ENCODE measurements at regions not wholly inside any gene's neighbourhood (a gene's known extent, or its start where the extent isn't known, plus 50 kb on each side); places are given as distances from the start of the nearest gene placed in this dataset.

GRCh38 chr4:19961091-19961490 is 290.6 kb upstream of the SLIT2 start:
- no peak for TF ChIP-seq POLR2A (IDR thresholded peaks at IDR 0.05; ENCODE audit: low read depth, low read length)
- TF ChIP-seq POLR2AphosphoS5 (IDR thresholded peaks at IDR 0.05; ENCODE audit: low read depth, low read length), result no peak
- TF ChIP-seq TAF1 (IDR thresholded peaks at IDR 0.05; ENCODE audit: borderline replicate concordance, low read depth, low read length), result no peak
